MM.1S (cell line): ENCODE measurements at regions not wholly inside any gene's neighbourhood (a gene's known extent, or its start where the extent isn't known, plus 50 kb on each side); places are given as distances from the start of the nearest gene placed in this dataset.

Experiments
- DNase-seq: peaks from one replicate; pipeline ENCODE4 v3.0.0-alpha.2; 2015
- H2AFZ ChIP-seq: fragments of 300-600 bp; sonication (generic); 2 replicates; pipeline ENCODE4 v1.6.0; 2016; ENCODE audit warnings: antibody characterized with exemption, low read length
- H3F3A ChIP-seq: fragments of 300-600 bp; sonication (generic); 2 replicates; pipeline ENCODE4 v1.6.1; 2016; ENCODE audit warnings: mild to moderate bottlenecking, antibody characterized with exemption, low read length, moderate library complexity, mixed read lengths; ENCODE audit not compliant: insufficient read depth
- H3K27ac ChIP-seq: fragments of 300-600 bp; sonication (generic); 2 replicates; pipeline ENCODE4 v1.5.1; 2016; ENCODE audit warnings: mild to moderate bottlenecking, low read length
- H3K27me3 ChIP-seq: fragments of 300-600 bp; sonication (generic); replicated peaks from 2 replicates; pipeline ENCODE4 v1.6.0; 2016; ENCODE audit warnings: low read length; ENCODE audit not compliant: insufficient read depth
- H3K36me3 ChIP-seq: fragments of 300-600 bp; sonication (generic); replicated peaks from 2 replicates; pipeline ENCODE4 v1.6.1; 2016; ENCODE audit warnings: mild to moderate bottlenecking, low read length, mixed read lengths; ENCODE audit not compliant: insufficient read depth
- H3K4me1 ChIP-seq: fragments of 300-600 bp; sonication (generic); 2 replicates; pipeline ENCODE4 v1.6.1; 2016; ENCODE audit warnings: low read length, mixed read lengths
- H3K4me2 ChIP-seq: fragments of 300-600 bp; sonication (generic); 2 replicates; pipeline ENCODE4 v1.6.0; 2016; ENCODE audit warnings: low read depth, low read length
- H3K4me3 ChIP-seq: fragments of 300-600 bp; sonication (generic); 2 replicates; pipeline ENCODE4 v1.5.1; 2016; ENCODE audit warnings: low read length, mixed read lengths
- H3K79me2 ChIP-seq: fragments of 300-600 bp; sonication (generic); 2 replicates; pipeline ENCODE4 v1.6.1; 2016; ENCODE audit warnings: mixed run types, low read length, mixed read lengths
- H3K9ac ChIP-seq: fragments of 300-600 bp; sonication (generic); 2 replicates; pipeline ENCODE4 v1.6.1; 2016; ENCODE audit warnings: low read length, mixed read lengths
- H3K9me2 ChIP-seq: fragments of 300-600 bp; sonication (generic); replicated peaks from 2 replicates; pipeline ENCODE4 v1.6.1; 2016; ENCODE audit warnings: mild to moderate bottlenecking, low read length, mixed read lengths; ENCODE audit not compliant: insufficient read depth
- H3K9me3 ChIP-seq: fragments of 300-600 bp; sonication (generic); replicated peaks from 2 replicates; pipeline ENCODE4 v1.6.1; 2016; ENCODE audit warnings: mild to moderate bottlenecking, low read length, mixed read lengths; ENCODE audit not compliant: insufficient read depth
- H4K20me1 ChIP-seq: fragments of 300-600 bp; sonication (generic); 2 replicates; pipeline ENCODE4 v1.6.1; 2016; ENCODE audit warnings: mild to moderate bottlenecking, low read length, moderate library complexity, mixed read lengths; ENCODE audit not compliant: insufficient read depth
- EZH2 ChIP-seq: fragments of 300-600 bp; sonication (generic); optimal IDR thresholded peaks from 2 replicates; pipeline ENCODE3; 2017; ENCODE audit warnings: low read depth, mild to moderate bottlenecking, antibody characterized with exemption, low read length, mixed read lengths
- EZH2phosphoT487 ChIP-seq: fragments of 300-600 bp; sonication (generic); IDR thresholded peaks from 2 replicates; pipeline ENCODE4 v1.6.1; 2018; ENCODE audit warnings: antibody characterized with exemption, low read length
- TF ChIP-seq, protein P1 (sequence below): fragments of 300-600 bp; sonication (generic); IDR thresholded peaks from 2 replicates; pipeline ENCODE4 v1.5.1; 2016; ENCODE audit warnings: antibody characterized with exemption, low read length, mixed read lengths

DNA sequence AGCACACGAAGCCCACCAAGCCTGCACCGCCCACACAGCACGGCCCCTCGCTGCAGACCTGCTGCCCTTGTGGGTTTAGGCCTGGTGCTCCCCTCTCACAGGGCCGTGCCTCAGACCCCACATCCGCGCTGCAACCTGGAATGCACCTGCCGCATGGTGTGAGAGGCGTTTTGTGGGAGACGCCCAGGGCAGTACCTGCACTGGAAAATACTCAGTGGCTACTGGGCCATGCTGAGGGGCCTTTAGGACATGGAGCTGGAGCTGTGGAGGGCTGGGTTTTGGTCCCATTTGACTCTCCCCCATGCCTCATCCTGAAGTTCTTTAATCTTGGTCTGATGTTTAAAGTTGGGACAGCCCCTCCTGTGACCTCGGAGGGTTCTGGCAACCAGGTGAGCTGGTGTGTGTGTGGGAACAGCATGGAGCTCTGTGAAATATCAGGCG lies 116.3 kb downstream of the ERMARD start:
- Histone ChIP-seq H3K36me3 (no peaks in the 10 kb centered on the region), H2AFZ (no peak overlapping the region), H3K4me3 (no peak overlapping the region), H4K20me1 (no peaks in the 10 kb centered on the region), H3K9me2 (no peaks in the 10 kb centered on the region), H3K9me3 (no peaks in the 10 kb centered on the region), H3K4me1 (no peaks in the 10 kb centered on the region), H3F3A (no peaks in the 10 kb centered on the region), H3K27ac (no peak overlapping the region), H3K9ac (no peak overlapping the region), H3K79me2 (no peaks in the 10 kb centered on the region), H3K27me3 (no peaks in the 10 kb centered on the region), H3K4me2 (no peak overlapping the region)
- TF ChIP-seq EZH2 (no peak), EZH2phosphoT487 (no peak)
- TF ChIP-seq, protein P1, sequence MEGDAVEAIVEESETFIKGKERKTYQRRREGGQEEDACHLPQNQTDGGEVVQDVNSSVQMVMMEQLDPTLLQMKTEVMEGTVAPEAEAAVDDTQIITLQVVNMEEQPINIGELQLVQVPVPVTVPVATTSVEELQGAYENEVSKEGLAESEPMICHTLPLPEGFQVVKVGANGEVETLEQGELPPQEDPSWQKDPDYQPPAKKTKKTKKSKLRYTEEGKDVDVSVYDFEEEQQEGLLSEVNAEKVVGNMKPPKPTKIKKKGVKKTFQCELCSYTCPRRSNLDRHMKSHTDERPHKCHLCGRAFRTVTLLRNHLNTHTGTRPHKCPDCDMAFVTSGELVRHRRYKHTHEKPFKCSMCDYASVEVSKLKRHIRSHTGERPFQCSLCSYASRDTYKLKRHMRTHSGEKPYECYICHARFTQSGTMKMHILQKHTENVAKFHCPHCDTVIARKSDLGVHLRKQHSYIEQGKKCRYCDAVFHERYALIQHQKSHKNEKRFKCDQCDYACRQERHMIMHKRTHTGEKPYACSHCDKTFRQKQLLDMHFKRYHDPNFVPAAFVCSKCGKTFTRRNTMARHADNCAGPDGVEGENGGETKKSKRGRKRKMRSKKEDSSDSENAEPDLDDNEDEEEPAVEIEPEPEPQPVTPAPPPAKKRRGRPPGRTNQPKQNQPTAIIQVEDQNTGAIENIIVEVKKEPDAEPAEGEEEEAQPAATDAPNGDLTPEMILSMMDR, result no peak
- DNase-seq, result no peak

DNA sequence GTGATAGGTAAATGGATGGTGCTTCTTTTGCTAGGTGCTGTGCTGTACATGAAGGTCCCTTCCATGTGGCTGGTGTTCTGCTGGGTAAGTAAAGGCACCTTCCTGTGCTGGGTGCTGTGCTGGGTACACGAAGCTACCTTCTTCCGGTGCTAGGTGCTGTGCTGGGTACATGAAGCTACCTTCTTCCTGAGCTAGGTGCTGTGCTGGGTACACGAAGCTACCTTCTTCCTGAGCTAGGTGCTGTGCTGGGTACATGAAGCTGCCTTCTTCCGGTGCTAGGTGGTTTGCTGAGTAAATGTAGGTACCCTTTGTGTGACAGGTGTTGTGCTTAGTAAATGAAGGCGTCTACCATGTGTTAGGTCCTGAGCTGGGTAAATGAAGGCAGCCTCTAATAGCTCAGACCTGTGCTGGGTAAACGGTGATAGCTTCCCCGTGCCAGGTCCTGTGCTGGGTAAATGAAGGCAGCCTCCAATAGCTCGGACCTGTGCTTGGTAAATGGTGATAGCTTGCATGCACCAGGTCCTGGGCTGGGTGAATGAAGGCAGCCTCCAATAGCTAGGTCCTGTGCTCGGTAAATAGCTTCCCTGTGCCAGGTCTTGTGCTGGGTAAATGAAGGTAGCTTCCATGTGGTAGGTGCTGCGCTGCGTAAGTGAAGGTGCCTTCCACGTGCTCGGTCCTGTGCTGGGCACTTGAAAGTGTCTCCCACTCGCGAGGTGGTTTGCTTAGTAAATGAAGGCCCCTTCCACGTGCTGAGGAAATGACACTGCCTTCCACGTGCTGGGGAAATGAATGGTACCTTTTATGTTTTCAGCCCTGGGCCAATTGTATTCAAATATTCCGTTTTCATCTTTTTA lies 115.5 kb downstream of the ERMARD start:
- Histone ChIP-seq H2AFZ (no peak overlapping the region), H3K9ac (no peak overlapping the region), H3K27me3 (no peaks in the 10 kb centered on the region), H3K4me2 (no peak overlapping the region), H3K9me2 (no peaks in the 10 kb centered on the region), H3K4me1 (no peaks in the 10 kb centered on the region), H3K27ac (no peak overlapping the region), H3K79me2 (no peaks in the 10 kb centered on the region), H3K4me3 (no peak overlapping the region), H3F3A (no peaks in the 10 kb centered on the region), H3K36me3 (no peaks in the 10 kb centered on the region), H4K20me1 (no peaks in the 10 kb centered on the region), H3K9me3 (no peaks in the 10 kb centered on the region)
- TF ChIP-seq EZH2phosphoT487 (no peak), EZH2 (no peak)
- TF ChIP-seq, protein P1, result no peak
- DNase-seq, result no peak

DNA sequence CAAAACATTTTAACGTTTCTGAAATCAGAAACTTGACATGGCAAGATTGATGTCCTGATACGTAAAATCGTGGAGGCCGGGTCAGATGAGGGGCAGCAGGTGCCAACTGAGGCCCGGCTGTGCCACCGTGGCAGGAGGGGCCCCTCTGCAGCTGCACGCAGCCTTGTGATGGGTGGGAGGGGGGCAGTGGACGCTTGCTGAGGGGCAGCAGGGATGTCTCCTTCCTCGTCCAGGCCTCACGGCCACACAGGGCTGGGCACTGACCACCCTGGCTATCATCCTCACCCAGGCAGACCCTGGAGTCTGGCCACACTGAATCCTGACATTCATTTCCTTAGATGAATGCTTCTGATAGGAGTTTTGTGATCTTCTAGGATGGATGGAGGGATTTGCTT lies 114.7 kb downstream of the ERMARD start:
- H3K4me1 ChIP-seq, result no peaks in the 10 kb centered on the region

More for the DNA sequence above, 114.7 kb downstream of the ERMARD start:
- Histone ChIP-seq H3K9ac (no peak overlapping the region), H3K36me3 (no peaks in the 10 kb centered on the region), H3K4me2 (no peak overlapping the region), H3K79me2 (no peaks in the 10 kb centered on the region), H2AFZ (no peak overlapping the region), H3K27me3 (no peaks in the 10 kb centered on the region), H3K9me2 (no peaks in the 10 kb centered on the region), H3F3A (no peaks in the 10 kb centered on the region), H3K9me3 (no peaks in the 10 kb centered on the region), H3K4me3 (no peak overlapping the region), H4K20me1 (no peaks in the 10 kb centered on the region), H3K27ac (no peak overlapping the region)
- no peak for DNase-seq
- TF ChIP-seq EZH2phosphoT487 (no peak), EZH2 (no peak)
- TF ChIP-seq, protein P1, result no peak
